GM12865 (cell line): ENCODE measurements at regions not wholly inside any gene's neighbourhood (a gene's known extent, or its start where the extent isn't known, plus 50 kb on each side); places are given as distances from the start of the nearest gene placed in this dataset.

Source experiments
- DNase-seq: peaks from one replicate; pipeline ENCODE4 v3.0.0; 2010; ENCODE audit warnings: low read depth
- H3K4me3 ChIP-seq: 2 replicates; pipeline ENCODE4 v1.5.1; 2011; ENCODE audit warnings: mild to moderate bottlenecking, low read depth, low read length, control low read depth
- TF ChIP-seq, protein P1 (sequence below): IDR thresholded peaks from 2 replicates; pipeline ENCODE4 v1.5.1; 2011; ENCODE audit warnings: low read length, control low read depth, low read depth, inconsistent platforms; ENCODE audit not compliant: insufficient read depth; ENCODE audit errors: missing control alignments

DNA sequence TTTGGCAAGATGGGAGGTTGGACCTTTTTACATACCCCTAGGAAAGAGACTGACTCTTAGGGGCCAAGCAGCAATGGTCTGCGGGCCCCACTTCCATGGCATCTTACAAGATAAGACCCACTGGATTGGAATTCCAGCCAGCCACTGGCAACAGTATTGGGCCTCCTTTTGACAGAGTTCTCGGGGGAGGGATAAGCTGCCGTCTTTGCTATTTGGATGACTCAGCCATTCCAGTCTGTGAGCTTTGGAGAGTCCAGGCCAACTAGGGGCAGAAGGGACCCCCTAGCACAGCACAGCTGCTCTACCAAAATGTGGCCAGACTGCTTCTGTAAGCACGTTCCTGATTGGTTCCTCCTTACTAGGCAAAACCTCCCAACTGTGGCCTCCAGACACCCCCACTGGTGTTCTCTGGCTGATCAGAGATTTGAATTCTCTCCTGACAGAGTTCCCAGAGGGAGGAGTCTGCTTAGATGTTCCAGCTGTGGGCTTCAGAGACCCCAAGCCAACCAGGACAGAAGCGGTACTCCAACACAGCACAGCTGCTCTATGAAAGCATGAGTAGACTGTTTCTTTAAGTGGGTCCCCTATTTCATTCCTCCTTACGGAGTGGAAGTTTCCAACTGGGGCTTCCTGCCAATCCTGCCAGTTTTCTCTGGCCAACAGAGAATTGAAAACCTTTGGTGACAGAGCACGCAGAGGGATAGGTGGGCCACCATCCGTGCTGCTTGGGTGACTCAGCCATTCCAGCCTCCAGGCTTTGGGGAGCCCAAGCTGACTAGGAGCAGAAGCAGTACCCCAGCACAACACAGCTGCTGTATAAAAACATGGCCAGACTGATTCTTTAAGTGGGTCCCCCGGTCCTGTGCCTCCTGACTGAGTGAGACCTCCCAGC, 672.1 kb upstream of the RIOK2 start:
- no peak for DNase-seq
- TF ChIP-seq, protein P1, sequence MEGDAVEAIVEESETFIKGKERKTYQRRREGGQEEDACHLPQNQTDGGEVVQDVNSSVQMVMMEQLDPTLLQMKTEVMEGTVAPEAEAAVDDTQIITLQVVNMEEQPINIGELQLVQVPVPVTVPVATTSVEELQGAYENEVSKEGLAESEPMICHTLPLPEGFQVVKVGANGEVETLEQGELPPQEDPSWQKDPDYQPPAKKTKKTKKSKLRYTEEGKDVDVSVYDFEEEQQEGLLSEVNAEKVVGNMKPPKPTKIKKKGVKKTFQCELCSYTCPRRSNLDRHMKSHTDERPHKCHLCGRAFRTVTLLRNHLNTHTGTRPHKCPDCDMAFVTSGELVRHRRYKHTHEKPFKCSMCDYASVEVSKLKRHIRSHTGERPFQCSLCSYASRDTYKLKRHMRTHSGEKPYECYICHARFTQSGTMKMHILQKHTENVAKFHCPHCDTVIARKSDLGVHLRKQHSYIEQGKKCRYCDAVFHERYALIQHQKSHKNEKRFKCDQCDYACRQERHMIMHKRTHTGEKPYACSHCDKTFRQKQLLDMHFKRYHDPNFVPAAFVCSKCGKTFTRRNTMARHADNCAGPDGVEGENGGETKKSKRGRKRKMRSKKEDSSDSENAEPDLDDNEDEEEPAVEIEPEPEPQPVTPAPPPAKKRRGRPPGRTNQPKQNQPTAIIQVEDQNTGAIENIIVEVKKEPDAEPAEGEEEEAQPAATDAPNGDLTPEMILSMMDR, result no peak
- H3K4me3 ChIP-seq, result no peak overlapping the region

DNA sequence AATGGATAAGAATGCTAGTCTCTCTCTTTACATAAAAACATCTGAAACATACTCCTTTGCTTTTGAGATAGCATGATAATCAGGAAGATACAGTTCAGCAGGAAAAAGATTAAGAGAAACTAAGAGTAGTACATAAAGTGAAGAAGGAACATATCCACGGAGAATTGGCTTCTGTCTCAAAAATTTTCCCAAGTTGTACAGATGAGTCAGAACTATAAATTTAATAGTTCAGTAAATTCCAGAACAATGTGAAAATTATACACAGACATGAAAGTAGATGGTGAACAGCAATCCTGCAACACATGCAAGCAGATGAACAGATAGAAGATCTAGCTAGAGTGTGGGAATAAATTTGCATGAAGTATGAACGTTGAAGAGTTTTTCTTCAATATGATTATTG, 691.4 kb upstream of the RIOK2 start:
- TF ChIP-seq, protein P1, result no peak
- DNase-seq, result no peak
- no peak overlapping the region for H3K4me3 ChIP-seq

DNA sequence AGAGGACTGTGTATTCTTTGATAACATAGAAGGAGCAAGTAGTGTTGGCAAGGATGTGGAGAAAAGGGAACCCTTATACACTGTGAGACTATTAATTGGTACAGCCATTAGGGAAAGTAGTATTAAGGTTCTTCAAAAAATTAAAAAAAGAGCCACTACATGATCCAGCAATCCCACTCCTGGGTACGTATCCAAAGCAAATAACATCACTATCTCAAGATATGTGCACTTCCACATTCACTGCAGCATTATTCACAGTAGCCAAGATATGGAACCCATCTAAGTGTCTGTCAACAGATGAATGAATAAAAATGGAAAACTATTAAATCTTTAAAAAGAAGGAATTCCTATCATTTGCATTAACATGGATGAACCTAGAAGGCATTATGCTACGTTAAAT, 693.2 kb upstream of the RIOK2 start:
- no peak overlapping the region for H3K4me3 ChIP-seq
- DNase-seq, result no peak
- TF ChIP-seq, protein P1, result no peak

DNA sequence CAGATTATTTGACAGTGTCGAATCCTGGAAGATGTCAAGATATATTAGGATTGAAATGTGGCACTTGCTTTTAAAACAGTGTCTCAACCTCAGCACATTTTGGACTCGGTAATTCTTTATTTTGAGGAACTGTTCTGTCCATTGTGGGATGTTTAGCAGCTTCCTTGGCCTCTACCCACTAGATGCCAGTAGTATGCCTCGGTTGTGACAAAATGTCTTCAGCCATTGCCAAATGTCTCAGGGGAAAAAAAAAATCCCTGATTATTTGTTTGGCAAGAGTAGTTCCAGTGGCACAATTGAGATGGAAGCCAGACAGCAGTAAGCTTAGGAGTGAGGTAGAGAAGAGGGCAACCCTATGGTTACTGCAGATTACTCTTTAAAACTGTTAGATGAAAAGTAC, 694.5 kb upstream of the RIOK2 start:
- TF ChIP-seq, protein P1, result no peak
- no peak for DNase-seq
- no peak overlapping the region for H3K4me3 ChIP-seq

DNA sequence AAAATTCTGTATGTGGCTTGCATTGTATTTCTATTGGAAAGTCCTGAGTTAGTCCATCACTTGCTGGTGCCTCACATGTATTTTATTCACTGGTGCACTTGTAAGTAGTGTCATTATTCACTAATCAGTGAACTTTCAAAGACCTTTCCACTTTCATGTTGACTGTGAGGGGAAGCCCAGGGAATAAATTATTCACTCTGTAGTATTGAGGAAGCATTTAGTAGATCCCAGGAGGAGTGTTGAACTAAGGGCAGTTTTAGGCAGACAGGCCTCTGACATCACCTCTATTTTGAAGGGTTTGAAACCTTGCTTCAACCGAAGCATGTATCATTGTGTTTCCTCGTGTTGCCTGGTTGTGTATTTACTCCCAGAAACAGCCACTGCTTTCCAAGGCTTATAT, 705.4 kb upstream of the RIOK2 start:
- TF ChIP-seq, protein P1, result no peak
- no peak overlapping the region for H3K4me3 ChIP-seq
- DNase-seq, result peak; percentile 28

DNA sequence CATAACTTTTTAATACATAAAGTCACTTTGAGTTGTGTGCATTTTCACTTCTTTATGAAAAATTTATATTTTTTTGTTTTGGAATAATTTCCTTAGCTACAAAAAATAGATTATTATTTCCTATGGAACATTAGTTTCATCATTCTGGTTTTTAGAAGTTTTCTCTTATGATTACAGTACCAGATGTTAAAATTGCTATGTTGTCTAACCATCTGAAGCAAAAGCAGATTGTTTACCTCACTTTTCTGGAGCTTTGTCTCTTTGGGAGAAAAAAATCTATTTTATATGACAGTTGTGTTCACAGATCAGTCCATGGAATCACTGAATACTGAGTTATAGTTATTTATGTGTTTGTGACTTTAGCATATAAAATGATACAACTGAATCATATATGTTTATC, 708.9 kb upstream of the RIOK2 start:
- H3K4me3 ChIP-seq, result no peak overlapping the region
- no peak for DNase-seq
- TF ChIP-seq, protein P1, result no peak

DNA sequence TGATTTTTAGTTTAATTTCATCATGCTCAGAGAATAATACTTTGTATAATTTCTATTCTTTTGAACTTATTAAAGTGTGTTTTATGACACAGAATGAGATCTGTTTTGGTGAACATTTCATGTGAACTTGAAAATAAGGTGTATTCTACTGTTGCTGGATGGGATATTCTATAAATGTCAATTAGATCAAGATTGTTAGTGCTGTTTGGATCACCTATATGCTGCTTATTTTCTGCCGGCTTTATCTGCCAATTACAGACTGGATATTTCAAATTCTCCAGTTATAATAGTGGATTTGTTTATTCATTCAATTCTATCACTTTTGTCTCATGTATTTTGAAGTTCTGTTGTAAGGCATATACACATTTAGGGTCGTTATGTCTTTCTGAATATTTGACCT, 720.7 kb upstream of the RIOK2 start:
- H3K4me3 ChIP-seq, result no peak overlapping the region
- DNase-seq, result no peak
- TF ChIP-seq, protein P1, result no peak
